GM12891 (cell line): ENCODE measurements at regions not wholly inside any gene's neighbourhood (a gene's known extent, or its start where the extent isn't known, plus 50 kb on each side); places are given as distances from the start of the nearest gene placed in this dataset.

ENCODE experiments used
- DNase-seq: peaks from one replicate; pipeline ENCODE4 v3.0.0; 2011; ENCODE audit warnings: low spot score; ENCODE audit not compliant: insufficient read length
- FAIRE-seq: peaks from 2 replicates; lab custom pipeline; 2011; peaks lifted over from hg19 to GRCh38; lab: Jason Lieb, UNC
- PAX5 ChIP-seq: IDR thresholded peaks from 2 replicates; pipeline ENCODE4 v1.6.1; 2011; ENCODE audit warnings: low read length, moderate library complexity, mild to moderate bottlenecking; ENCODE audit not compliant: insufficient read depth, severe bottlenecking
- POLR2A ChIP-seq: IDR thresholded peaks from 2 replicates; pipeline ENCODE4 v1.6.1; 2011; ENCODE audit warnings: low read depth, low read length, control low read depth
- POLR2AphosphoS5 ChIP-seq: IDR thresholded peaks from 2 replicates; pipeline ENCODE4 v1.6.1; 2011; ENCODE audit warnings: low read depth, low read length, control low read depth
- POU2F2 ChIP-seq: IDR thresholded peaks from 2 replicates; pipeline ENCODE4 v1.6.1; 2011; ENCODE audit warnings: low read depth, mild to moderate bottlenecking, control low read depth, low read length, moderate library complexity
- SPI1 ChIP-seq: IDR thresholded peaks from 2 replicates; pipeline ENCODE4 v1.6.1; 2011; ENCODE audit warnings: low read depth, low read length, control low read depth
- TAF1 ChIP-seq: IDR thresholded peaks from 2 replicates; pipeline ENCODE4 v1.6.1; 2011; ENCODE audit warnings: low read depth, low read length, control low read depth

GRCh38 chr9:74102702-74103101, 394.4 kb upstream of the RORB start:
- TF ChIP-seq PAX5: no peak
- TF ChIP-seq SPI1: no peak
- TF ChIP-seq POU2F2: no peak
- TF ChIP-seq POLR2A: no peak
- TF ChIP-seq TAF1: no peak
- TF ChIP-seq POLR2AphosphoS5: no peak
- FAIRE-seq: no peak
- DNase-seq: no peak

- FAIRE-seq: no peak
Measured at GRCh38 chr9:74107692-74108091, 389.4 kb upstream of the RORB start.

GRCh38 chr9:74115976-74116375, 381.2 kb upstream of the RORB start:
- DNase-seq (no peak), FAIRE-seq (no peak)
- no peak for TF ChIP-seq TAF1
- TF ChIP-seq POLR2A: no peak
- no peak for TF ChIP-seq SPI1

More at GRCh38 chr9:74107692-74108091, 389.4 kb upstream of the RORB start:
- no peak for TF ChIP-seq POU2F2
- no peak for TF ChIP-seq SPI1
- TF ChIP-seq POLR2AphosphoS5: no peak
- no peak for TF ChIP-seq POLR2A
- no peak for TF ChIP-seq TAF1
- TF ChIP-seq PAX5: no peak
- DNase-seq: no peak

DNA sequence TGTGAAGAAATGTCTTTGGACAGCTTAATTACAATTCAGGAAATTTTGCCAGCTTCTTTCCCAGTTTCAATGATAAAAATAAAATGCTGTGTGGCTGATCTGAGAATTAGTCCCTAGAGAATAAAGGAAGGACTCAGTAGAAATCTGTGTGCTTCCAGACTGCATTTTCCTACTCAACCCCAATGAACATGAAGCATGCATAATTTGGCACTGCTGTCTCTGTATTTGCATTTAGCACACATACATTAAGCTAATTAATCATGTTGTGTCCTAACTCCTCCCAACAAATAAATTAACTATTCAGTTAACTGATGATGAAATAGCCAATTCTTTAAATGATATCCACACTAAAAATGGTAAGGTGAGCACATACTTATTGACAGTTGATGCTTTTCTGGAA, 380.0 kb upstream of the RORB start:
- DNase-seq (no peak), FAIRE-seq (no peak)
- no peak for TF ChIP-seq POU2F2
- no peak for TF ChIP-seq SPI1
- no peak for TF ChIP-seq POLR2AphosphoS5
- no peak for TF ChIP-seq PAX5
- no peak for TF ChIP-seq POLR2A
- no peak for TF ChIP-seq TAF1

DNA sequence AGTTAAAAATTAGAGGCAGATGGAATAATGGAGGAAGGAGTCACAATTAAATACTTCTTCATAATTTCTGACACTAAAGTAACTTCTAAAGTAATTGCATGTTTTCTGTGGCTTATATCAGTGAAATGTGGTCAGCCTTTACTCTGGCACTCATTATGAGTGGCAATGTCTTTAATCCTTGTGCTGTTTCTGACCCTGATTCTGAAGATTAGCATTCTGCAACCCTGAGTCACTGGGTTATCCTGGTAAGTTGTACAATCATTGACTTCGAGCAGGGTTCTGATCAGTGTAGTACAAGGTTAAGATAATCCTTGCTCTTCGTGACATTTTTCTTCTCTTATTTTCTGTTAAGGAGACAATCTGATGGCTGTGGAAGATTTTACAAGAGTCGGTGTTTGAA, 379.4 kb upstream of the RORB start:
- no peak for TF ChIP-seq PAX5

DNA sequence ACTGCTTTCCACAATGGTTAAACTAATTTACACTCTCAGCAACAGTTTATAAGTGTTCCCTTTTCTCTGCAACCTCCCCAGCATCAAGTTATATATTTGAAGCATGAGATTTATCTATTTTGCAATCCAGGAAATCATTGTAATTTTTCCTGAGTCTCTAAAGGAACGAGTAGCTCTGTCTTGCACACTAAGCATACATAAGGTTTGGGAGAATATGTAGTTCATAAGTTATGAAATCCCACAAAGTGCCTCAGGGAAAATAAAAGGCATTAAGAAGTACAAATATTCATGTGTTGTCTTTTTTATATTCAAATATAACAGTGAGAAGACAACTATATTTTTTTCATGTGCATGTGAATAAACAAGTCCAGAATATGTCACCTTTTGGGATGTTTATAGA, 377.1 kb upstream of the RORB start:
- no peak for DNase-seq
- no peak for TF ChIP-seq PAX5
- no peak for TF ChIP-seq POLR2A
- no peak for TF ChIP-seq POLR2AphosphoS5
- no peak for TF ChIP-seq TAF1
- no peak for FAIRE-seq

More for the DNA sequence above, 379.4 kb upstream of the RORB start:
- FAIRE-seq (no peak), DNase-seq (no peak)

DNA sequence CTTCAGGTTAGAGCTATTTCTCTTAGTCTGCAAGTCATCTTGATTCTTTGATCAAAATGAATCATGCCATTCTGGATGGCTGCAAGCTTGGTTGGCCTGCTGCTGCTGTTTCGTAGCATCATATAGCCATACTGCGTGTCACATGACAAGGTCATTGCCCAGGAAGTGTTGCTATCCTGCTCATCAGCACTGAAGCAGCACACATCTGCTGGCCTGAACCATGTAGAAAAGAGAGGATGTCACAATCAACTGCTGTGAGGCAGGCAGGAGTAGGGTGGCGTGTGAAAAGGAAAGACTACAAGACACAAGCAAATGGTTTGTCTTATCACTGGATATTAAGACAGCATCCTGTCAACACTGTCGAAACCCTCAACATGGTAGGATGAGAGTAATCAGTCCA, 376.7 kb upstream of the RORB start:
- no peak for DNase-seq
- no peak for FAIRE-seq
- TF ChIP-seq TAF1 (no peak), POLR2AphosphoS5 (no peak), POU2F2 (no peak), PAX5 (no peak), SPI1 (no peak), POLR2A (no peak)

- DNase-seq (no peak), FAIRE-seq (no peak)
- no peak for TF ChIP-seq POLR2AphosphoS5
- TF ChIP-seq POLR2A: no peak
- TF ChIP-seq TAF1: no peak
- no peak for TF ChIP-seq PAX5
- no peak for TF ChIP-seq SPI1
- TF ChIP-seq POU2F2: no peak
Measured at GRCh38 chr9:74122216-74122615, 374.9 kb upstream of the RORB start.

- FAIRE-seq: no peak
- TF ChIP-seq PAX5: no peak
- TF ChIP-seq POU2F2: no peak
- TF ChIP-seq POLR2A: no peak
- TF ChIP-seq POLR2AphosphoS5: no peak
- TF ChIP-seq SPI1: no peak
- no peak for DNase-seq
Measured at GRCh38 chr9:74122661-74123060, 374.5 kb upstream of the RORB start.

GRCh38 chr9:74125941-74126340, 371.2 kb upstream of the RORB start:
- TF ChIP-seq POLR2AphosphoS5: no peak
- TF ChIP-seq SPI1: no peak
- no peak for TF ChIP-seq POLR2A
- TF ChIP-seq PAX5: no peak
- TF ChIP-seq POU2F2: no peak
- TF ChIP-seq TAF1: no peak
- DNase-seq (no peak), FAIRE-seq (no peak)

- TF ChIP-seq POLR2A (no peak), TAF1 (no peak), SPI1 (no peak), PAX5 (no peak), POU2F2 (no peak), POLR2AphosphoS5 (no peak)
- no peak for FAIRE-seq
- no peak for DNase-seq
Measured at GRCh38 chr9:74132986-74133385, 364.1 kb upstream of the RORB start.
